A549 (cell line): ENCODE measurements at regions not wholly inside any gene's neighbourhood (a gene's known extent, or its start where the extent isn't known, plus 50 kb on each side); places are given as distances from the start of the nearest gene placed in this dataset.

Experiments used
- ATAC-seq, 2 experiments: fragments of 200-7000 bp in 1 of 2; fragments of >200 bp in 1 of 2; cut with Nextera tagmentation in 1 of 2; cut with Tn5 transposase in 1 of 2; 3 replicates each; pipeline versions ENCODE4 v1.8.0 to v1.9.1; 2018 to 2020; ENCODE audit warnings: mild to moderate bottlenecking in 1 of 2, moderate library complexity in 1 of 2
- CTCF ChIA-PET: fragments of 300-600 bp; sonication (Branson Sonifier 250); formaldehyde crosslinking; extraction: SDS; loops from one replicate; lab custom pipeline; 2021; ENCODE audit warnings: antibody characterized with exemption, inconsistent platforms; lab: Yijun Ruan, JAX
- POLR2A ChIA-PET: fragments of 350-600 bp; formaldehyde crosslinking; extraction: SDS; loops from one replicate; lab custom pipeline; 2021; ENCODE audit warnings: antibody characterized with exemption, inconsistent platforms; lab: Yijun Ruan, JAX
- DNase-seq, 2 experiments: peaks; one replicate each; pipeline versions ENCODE4 v3.0.0 to v3.0.0-alpha.2; 2011 to 2016; ENCODE audit warnings: low read depth in 1 of 2, low spot score in 1 of 2
- FAIRE-seq: peaks from 2 replicates; lab custom pipeline; 2011; peaks lifted over from hg19 to GRCh38; lab: Jason Lieb, UNC
- H3K27ac ChIP-seq, 2 experiments: fragments of >200 bp; sonication (Bioruptor Twin); formaldehyde crosslinking; 3 replicates each; pipeline ENCODE4 v1.5.1; 2016 to 2017
- H3K4me1 ChIP-seq: fragments of >200 bp; sonication (Bioruptor Twin); formaldehyde crosslinking; 3 replicates; pipeline ENCODE4 v1.6.1; 2016
- H3K4me2 ChIP-seq: fragments of >200 bp; sonication (Bioruptor Twin); formaldehyde crosslinking; 3 replicates; pipeline ENCODE4 v1.6.1; 2016
- H3K4me3 ChIP-seq: fragments of >200 bp; sonication (Bioruptor Twin); formaldehyde crosslinking; 3 replicates; pipeline ENCODE4 v1.5.1; 2016
- H3K9me3 ChIP-seq: fragments of >200 bp; sonication (Bioruptor Twin); formaldehyde crosslinking; 3 replicates; pipeline ENCODE4 v1.6.1; 2016
- BHLHE40 ChIP-seq: IDR thresholded peaks from 2 replicates; pipeline ENCODE4 v1.6.1; 2012; ENCODE audit warnings: low read depth, low read length, inconsistent platforms
- CBX8 ChIP-seq: fragments of 200-600 bp; sonication (generic); IDR thresholded peaks from 2 replicates; pipeline ENCODE4 v1.6.1; 2016
- E2F6 ChIP-seq: IDR thresholded peaks from 2 replicates; pipeline ENCODE4 v1.6.1; 2012; ENCODE audit warnings: low read depth, borderline replicate concordance
- EP300 ChIP-seq, 2 experiments: fragments of >200 bp; sonication (Bioruptor Twin); formaldehyde crosslinking; IDR thresholded peaks; 2 replicates in 1 of 2; 3 replicates in 1 of 2; pipeline ENCODE4 v1.6.1; 2016 to 2017
- ESRRA ChIP-seq: fragments of 150-350 bp; IDR thresholded peaks from 2 replicates; pipeline ENCODE4 v1.6.1; 2014; ENCODE audit warnings: mild to moderate bottlenecking, low read length, borderline replicate concordance
- FOSB ChIP-seq: fragments of 250-450 bp; sonication (Bioruptor Pico); IDR thresholded peaks from 2 replicates; pipeline ENCODE4 v1.5.0; 2020; ENCODE audit warnings: mild to moderate bottlenecking, moderate library complexity
- HEYL ChIP-seq: fragments of 250-450 bp; sonication (Bioruptor Pico); IDR thresholded peaks from 2 replicates; pipeline ENCODE4 v1.8.0; 2021; ENCODE audit warnings: mild to moderate bottlenecking, moderate library complexity
- HOXA7 ChIP-seq: fragments of 250-450 bp; sonication (Bioruptor Pico); IDR thresholded peaks from 2 replicates; pipeline ENCODE4 v1.5.0; 2020; ENCODE audit warnings: mild to moderate bottlenecking, moderate library complexity
- HOXB13 ChIP-seq: fragments of 250-450 bp; sonication (Bioruptor Pico); IDR thresholded peaks from 2 replicates; pipeline ENCODE4 v1.5.0; 2020; ENCODE audit warnings: low read depth, mild to moderate bottlenecking, moderate library complexity
- HOXB5 ChIP-seq: fragments of 250-450 bp; sonication (Bioruptor Pico); IDR thresholded peaks from 2 replicates; pipeline ENCODE4 v1.5.0; 2020; ENCODE audit warnings: mild to moderate bottlenecking, moderate library complexity
- JUN ChIP-seq, 2 experiments: fragments of >200 bp; sonication (Bioruptor Twin); formaldehyde crosslinking; IDR thresholded peaks; 2 replicates in 1 of 2; 3 replicates in 1 of 2; pipeline ENCODE4 v1.6.1; 2016 to 2017
- KDM1A ChIP-seq: fragments of 200-600 bp; sonication (generic); IDR thresholded peaks from 2 replicates; pipeline ENCODE4 v1.6.1; 2016; ENCODE audit warnings: low read depth, mild to moderate bottlenecking
- NFE2L2 ChIP-seq: fragments of 150-350 bp; conservative IDR thresholded peaks from 2 replicates; pipeline ENCODE4 v1.6.1; 2014; ENCODE audit warnings: low read length
- PHF8 ChIP-seq: fragments of 200-600 bp; sonication (generic); IDR thresholded peaks from 2 replicates; pipeline ENCODE4 v1.6.1; 2016; ENCODE audit warnings: low read depth, mild to moderate bottlenecking, antibody characterized with exemption, moderate library complexity, borderline replicate concordance
- RAD21 ChIP-seq, 2 experiments: fragments of >200 bp in 1 of 2; sonication (Bioruptor Twin) in 1 of 2; formaldehyde crosslinking in 1 of 2; IDR thresholded peaks in 1 of 2; conservative IDR thresholded peaks in 1 of 2; 2 replicates in 1 of 2; 3 replicates in 1 of 2; pipeline ENCODE4 v1.6.1; 2012 to 2018; ENCODE audit warnings: inconsistent platforms in 1 of 2
- RARB ChIP-seq: fragments of 250-450 bp; sonication (Bioruptor Pico); IDR thresholded peaks from 2 replicates; pipeline ENCODE4 v1.8.0; 2021; ENCODE audit warnings: mild to moderate bottlenecking, moderate library complexity
- RCOR1 ChIP-seq: fragments of 150-350 bp; IDR thresholded peaks from 2 replicates; pipeline ENCODE4 v1.6.1; 2014; ENCODE audit warnings: antibody characterized with exemption, low read length, low read depth
- REST ChIP-seq: fragments of 200-600 bp; sonication (generic); IDR thresholded peaks from 2 replicates; pipeline ENCODE4 v1.6.1; 2016; ENCODE audit warnings: antibody characterized with exemption, mild to moderate bottlenecking, moderate library complexity
- RFX5 ChIP-seq: fragments of 450-650 bp; IDR thresholded peaks from 2 replicates; pipeline ENCODE4 v1.7.1; 2014; ENCODE audit warnings: antibody characterized with exemption, mild to moderate bottlenecking, moderate library complexity
- SMC3 ChIP-seq: fragments of >200 bp; sonication (Bioruptor Twin); formaldehyde crosslinking; IDR thresholded peaks from 3 replicates; pipeline ENCODE4 v1.6.1; 2018; ENCODE audit warnings: inconsistent platforms
- ZNF302 ChIP-seq: fragments of 250-450 bp; sonication (Bioruptor Pico); IDR thresholded peaks from 2 replicates; pipeline ENCODE4 v1.9.0; 2021; ENCODE audit warnings: inconsistent platforms, mild to moderate bottlenecking, moderate library complexity
- WGBS: methylation state at CpG from one replicate; pipeline ENCODE4 v1.1.6; 2017; ENCODE audit errors: missing lambda C conversion rate; 5-methylcytosine and 5-hydroxymethylcytosine counted together
- TF ChIP-seq, protein P1 (sequence below): IDR thresholded peaks from 2 replicates; pipeline ENCODE4 v1.6.1; 2012
- TF ChIP-seq, protein P2 (sequence below): fragments of >200 bp; sonication (Bioruptor Twin); formaldehyde crosslinking; IDR thresholded peaks from 3 replicates; pipeline ENCODE4 v1.5.1; 2016
- TF ChIP-seq, protein P3 (sequence below): fragments of >200 bp; sonication (Bioruptor Twin); formaldehyde crosslinking; IDR thresholded peaks from 2 replicates; pipeline ENCODE4 v1.6.1; 2016

DNA sequence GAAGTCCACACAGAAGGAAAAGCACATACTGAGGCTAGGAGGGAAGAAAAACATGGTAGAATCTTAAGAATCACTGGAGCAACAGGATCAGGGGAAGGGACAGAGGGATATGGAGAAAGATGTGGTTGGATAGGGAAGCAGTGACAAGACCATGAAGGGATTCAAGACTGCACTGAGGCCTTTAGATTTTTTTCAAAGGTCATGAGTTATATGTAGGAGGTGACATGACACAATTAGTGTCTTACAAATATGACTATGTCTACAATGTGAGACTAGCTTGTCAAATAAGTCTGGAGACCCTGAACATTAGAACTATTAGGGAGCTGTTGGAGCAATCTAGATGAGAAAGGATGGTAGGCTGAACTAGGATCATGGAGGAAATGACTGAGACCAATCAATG is 1130.3 kb upstream of the ZEB2 start:
- CTCF ChIA-PET, result no interaction called here
- Histone ChIP-seq H3K27ac (no peak overlapping the region), H3K9me3 (no peaks in the 10 kb centered on the region), H3K4me3 (no peak overlapping the region), H3K4me1 (0 out of 3 replicates have a peak, but pooled peaks cover 2% of the 10 kb centered on the region), H3K4me2 (no peak overlapping the region)
- TF ChIP-seq FOSB (CRISPR knock-in tag), result no peak
- no peak for DNase-seq
- ATAC-seq, result no peak
- POLR2A ChIA-PET, result no interaction called here
- FAIRE-seq, result no peak

- ChIA-PET POLR2A (no interaction called here), CTCF (no interaction called here)
- 76% methylated on average over 4 of the region's 4 CpGs for WGBS
Measured at GRCh38 chr2:145649061-145649460, 1129.1 kb upstream of the ZEB2 start.

DNA sequence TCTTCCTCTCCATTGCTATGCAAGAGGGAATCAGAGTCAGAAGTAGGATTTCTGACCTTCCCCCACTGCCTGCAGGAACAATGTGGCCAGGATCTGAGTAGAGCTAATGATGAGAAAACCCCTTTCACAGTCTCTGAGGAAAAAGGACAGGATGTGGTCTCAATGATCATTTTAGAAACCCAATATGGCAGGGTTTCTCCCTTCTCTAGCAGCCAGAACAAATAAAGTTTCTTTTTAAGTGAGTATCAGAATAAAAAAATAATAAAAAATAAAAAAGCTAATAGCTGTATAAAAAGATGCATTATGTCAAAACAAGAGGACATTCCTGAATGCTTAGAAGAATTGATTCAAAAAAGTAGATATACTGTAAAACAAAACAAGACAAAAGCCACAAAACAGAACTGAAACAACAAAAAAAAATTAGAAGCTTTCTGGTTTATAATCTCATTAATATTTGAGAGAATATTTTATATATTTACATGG is 1124.9 kb upstream of the ZEB2 start:
- H3K4me2 ChIP-seq, result no peak overlapping the region
- POLR2A ChIA-PET, result no interaction called here
- no peaks in the 10 kb centered on the region for H3K9me3 ChIP-seq
- TF ChIP-seq RFX5, result no peak
- TF ChIP-seq, protein P1, sequence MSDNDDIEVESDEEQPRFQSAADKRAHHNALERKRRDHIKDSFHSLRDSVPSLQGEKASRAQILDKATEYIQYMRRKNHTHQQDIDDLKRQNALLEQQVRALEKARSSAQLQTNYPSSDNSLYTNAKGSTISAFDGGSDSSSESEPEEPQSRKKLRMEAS, result no peak
- TF ChIP-seq EP300 (IDR thresholded peaks at IDR 0.05), result no peak
- TF ChIP-seq HOXA7 (CRISPR knock-in tag), result no peak
- TF ChIP-seq E2F6, result no peak
- no peak for TF ChIP-seq RCOR1
- TF ChIP-seq, all 56 proteins: peak for 0
- no peak overlapping the region for H3K27ac ChIP-seq
- CTCF ChIA-PET, result interaction anchor here (0.9 kb wide), 1 partner anchor 19 kb away, joined by 3 read pairs; no protein-coding TSS in a partner anchor
- no peak overlapping the region for H3K4me3 ChIP-seq
- no peak for FAIRE-seq
- ATAC-seq, result no peak
- DNase-seq, result no peak
- H3K4me1 ChIP-seq, result no peaks in the 10 kb centered on the region

More at GRCh38 chr2:145649061-145649460, 1129.1 kb upstream of the ZEB2 start:
- H3K27ac ChIP-seq, result no peak overlapping the region
- ATAC-seq, result no peak
- no peaks in the 10 kb centered on the region for H3K9me3 ChIP-seq
- TF ChIP-seq KDM1A (no peak), HEYL (CRISPR knock-in tag) (no peak), E2F6 (no peak), FOSB (CRISPR knock-in tag) (no peak)
- TF ChIP-seq, protein P2, sequence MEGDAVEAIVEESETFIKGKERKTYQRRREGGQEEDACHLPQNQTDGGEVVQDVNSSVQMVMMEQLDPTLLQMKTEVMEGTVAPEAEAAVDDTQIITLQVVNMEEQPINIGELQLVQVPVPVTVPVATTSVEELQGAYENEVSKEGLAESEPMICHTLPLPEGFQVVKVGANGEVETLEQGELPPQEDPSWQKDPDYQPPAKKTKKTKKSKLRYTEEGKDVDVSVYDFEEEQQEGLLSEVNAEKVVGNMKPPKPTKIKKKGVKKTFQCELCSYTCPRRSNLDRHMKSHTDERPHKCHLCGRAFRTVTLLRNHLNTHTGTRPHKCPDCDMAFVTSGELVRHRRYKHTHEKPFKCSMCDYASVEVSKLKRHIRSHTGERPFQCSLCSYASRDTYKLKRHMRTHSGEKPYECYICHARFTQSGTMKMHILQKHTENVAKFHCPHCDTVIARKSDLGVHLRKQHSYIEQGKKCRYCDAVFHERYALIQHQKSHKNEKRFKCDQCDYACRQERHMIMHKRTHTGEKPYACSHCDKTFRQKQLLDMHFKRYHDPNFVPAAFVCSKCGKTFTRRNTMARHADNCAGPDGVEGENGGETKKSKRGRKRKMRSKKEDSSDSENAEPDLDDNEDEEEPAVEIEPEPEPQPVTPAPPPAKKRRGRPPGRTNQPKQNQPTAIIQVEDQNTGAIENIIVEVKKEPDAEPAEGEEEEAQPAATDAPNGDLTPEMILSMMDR, result no peak
- no peak for DNase-seq
- H3K4me3 ChIP-seq, result no peak overlapping the region
- no peak for FAIRE-seq
- H3K4me1 ChIP-seq, result 0 out of 3 replicates have a peak, but pooled peaks cover 2% of the 10 kb centered on the region
- no peak overlapping the region for H3K4me2 ChIP-seq

DNA sequence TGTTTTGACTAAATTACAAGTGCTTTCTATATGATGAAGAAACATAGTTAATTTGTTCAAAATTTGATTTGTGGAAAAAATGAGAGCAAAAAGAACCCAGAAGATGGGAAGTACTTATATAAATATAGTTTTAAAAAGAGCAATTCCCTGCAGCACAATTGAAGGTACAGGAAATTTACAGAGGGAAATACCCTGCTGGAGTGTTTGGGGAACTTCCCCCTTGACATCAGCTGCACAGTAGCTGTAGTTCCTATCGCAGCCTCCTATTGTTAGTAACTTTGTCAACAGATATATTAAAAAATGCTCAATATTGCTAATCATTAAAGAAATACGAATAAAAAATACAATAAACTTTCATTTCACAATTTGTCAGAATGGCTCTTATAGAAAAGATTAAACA is 1118.8 kb upstream of the ZEB2 start:
- no peaks in the 10 kb centered on the region for H3K4me1 ChIP-seq
- 30% methylated on average over 2 of the region's 2 CpGs for WGBS
- CTCF ChIA-PET, result no interaction called here
- FAIRE-seq (no peak), DNase-seq (peak in 1 of 2 experiments; percentile 1), ATAC-seq (peak in 1 of 2 experiments; percentile 53; a peak in 1 of 6 replicates)
- no peak overlapping the region for H3K4me3 ChIP-seq
- H3K4me2 ChIP-seq, result no peak overlapping the region
- no peak overlapping the region for H3K27ac ChIP-seq
- POLR2A ChIA-PET, result no interaction called here
- no peaks in the 10 kb centered on the region for H3K9me3 ChIP-seq
- TF ChIP-seq BHLHE40, result no peak
- no peak for TF ChIP-seq CBX8
- no peak for TF ChIP-seq HOXB5 (CRISPR knock-in tag)
- TF ChIP-seq HOXB13, result no peak
- no peak for TF ChIP-seq ESRRA
- TF ChIP-seq, protein P3, sequence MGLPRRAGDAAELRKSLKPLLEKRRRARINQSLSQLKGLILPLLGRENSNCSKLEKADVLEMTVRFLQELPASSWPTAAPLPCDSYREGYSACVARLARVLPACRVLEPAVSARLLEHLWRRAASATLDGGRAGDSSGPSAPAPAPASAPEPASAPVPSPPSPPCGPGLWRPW, result no peak
- TF ChIP-seq NFE2L2, result no peak
- no peak for TF ChIP-seq PHF8
- no peak for TF ChIP-seq SMC3
- TF ChIP-seq RFX5, result no peak
- no peak for TF ChIP-seq RAD21 (conservative IDR thresholded peaks at IDR 0.05 in 1 of 2, IDR thresholded peaks at IDR 0.05 in 1 of 2)
- no peak for TF ChIP-seq REST
- TF ChIP-seq RARB (CRISPR knock-in tag), result no peak
- no peak for TF ChIP-seq HOXA7 (CRISPR knock-in tag)
- no peak for TF ChIP-seq ZNF302 (CRISPR knock-in tag)
- TF ChIP-seq JUN (IDR thresholded peaks at IDR 0.05), result no peak
